ENCODE measurements at regions not wholly inside any gene's neighbourhood (a gene's known extent, or its start where the extent isn't known, plus 50 kb on each side); places are given as distances from the start of the nearest gene placed in this dataset.

DNA sequence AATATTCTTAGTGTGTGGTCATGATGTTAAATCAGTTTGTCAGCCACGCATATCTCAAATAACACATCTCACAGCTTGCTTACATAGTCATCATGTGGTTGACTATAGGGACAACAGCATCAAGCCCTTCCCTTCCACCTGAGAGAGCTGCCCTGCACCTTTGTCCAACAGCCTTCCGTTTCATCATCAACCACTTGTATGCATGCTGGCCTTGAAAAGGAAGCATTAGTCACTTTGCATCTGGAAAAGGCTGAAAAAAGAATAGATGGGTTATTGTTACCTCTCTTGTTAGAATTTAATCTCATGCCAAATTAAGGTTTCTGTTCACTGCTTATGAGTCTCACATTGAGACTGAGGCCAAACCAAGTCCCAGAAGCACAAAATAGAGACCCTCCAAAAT is 1586.5 kb upstream of the SEL1L start:
- no peak for TF ChIP-seq EZH2phosphoT487 (IDR thresholded peaks at IDR 0.05; ENCODE audit: borderline replicate concordance, low read depth, low read length)
- TF ChIP-seq, protein P1, sequence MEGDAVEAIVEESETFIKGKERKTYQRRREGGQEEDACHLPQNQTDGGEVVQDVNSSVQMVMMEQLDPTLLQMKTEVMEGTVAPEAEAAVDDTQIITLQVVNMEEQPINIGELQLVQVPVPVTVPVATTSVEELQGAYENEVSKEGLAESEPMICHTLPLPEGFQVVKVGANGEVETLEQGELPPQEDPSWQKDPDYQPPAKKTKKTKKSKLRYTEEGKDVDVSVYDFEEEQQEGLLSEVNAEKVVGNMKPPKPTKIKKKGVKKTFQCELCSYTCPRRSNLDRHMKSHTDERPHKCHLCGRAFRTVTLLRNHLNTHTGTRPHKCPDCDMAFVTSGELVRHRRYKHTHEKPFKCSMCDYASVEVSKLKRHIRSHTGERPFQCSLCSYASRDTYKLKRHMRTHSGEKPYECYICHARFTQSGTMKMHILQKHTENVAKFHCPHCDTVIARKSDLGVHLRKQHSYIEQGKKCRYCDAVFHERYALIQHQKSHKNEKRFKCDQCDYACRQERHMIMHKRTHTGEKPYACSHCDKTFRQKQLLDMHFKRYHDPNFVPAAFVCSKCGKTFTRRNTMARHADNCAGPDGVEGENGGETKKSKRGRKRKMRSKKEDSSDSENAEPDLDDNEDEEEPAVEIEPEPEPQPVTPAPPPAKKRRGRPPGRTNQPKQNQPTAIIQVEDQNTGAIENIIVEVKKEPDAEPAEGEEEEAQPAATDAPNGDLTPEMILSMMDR (conservative IDR thresholded peaks at IDR 0.05; ENCODE audit: low read length), result no peak
- BruUV-seq (replicated peaks), result no TSS peak
- intact Hi-C loops (cut with micrococcal nuclease; ENCODE audit: unreplicated experiment), result no loop called here
- Histone ChIP-seq H3K4me3 (ENCODE audit: low read depth, low read length, poor library complexity, severe bottlenecking) (no peak overlapping the region), H2AFZ (ENCODE audit: low read length) (no peak overlapping the region), H3K4me2 (ENCODE audit: low read length) (no peak overlapping the region), H4K20me1 (ENCODE audit: insufficient read depth, low read length) (no peaks in the 10 kb centered on the region), H3K27ac (ENCODE audit: low read depth, low read length, poor library complexity, severe bottlenecking) (no peak overlapping the region), H3K4me1 (ENCODE audit: insufficient read depth, low read length, poor library complexity, severe bottlenecking) (no peaks in the 10 kb centered on the region), H3K36me3 (ENCODE audit: insufficient read depth, low read length) (no peaks in the 10 kb centered on the region), H3K79me2 (ENCODE audit: insufficient read depth, low read depth, low read length) (no peaks in the 10 kb centered on the region), H3K9me3 (ENCODE audit: low read length) (no peaks in the 10 kb centered on the region), H3K9me2 (ENCODE audit: insufficient read depth, low read length) (no peaks in the 10 kb centered on the region)
- no peak for DNase-seq (ENCODE audit: low spot score)
- POLR2A ChIA-PET, result interaction anchor here (0.9 kb wide), 1 partner anchor 299 kb away, joined by 3 read pairs; no protein-coding TSS in a partner anchor
- CTCF ChIA-PET (ENCODE audit: unreplicated experiment), result no interaction called here

DNA sequence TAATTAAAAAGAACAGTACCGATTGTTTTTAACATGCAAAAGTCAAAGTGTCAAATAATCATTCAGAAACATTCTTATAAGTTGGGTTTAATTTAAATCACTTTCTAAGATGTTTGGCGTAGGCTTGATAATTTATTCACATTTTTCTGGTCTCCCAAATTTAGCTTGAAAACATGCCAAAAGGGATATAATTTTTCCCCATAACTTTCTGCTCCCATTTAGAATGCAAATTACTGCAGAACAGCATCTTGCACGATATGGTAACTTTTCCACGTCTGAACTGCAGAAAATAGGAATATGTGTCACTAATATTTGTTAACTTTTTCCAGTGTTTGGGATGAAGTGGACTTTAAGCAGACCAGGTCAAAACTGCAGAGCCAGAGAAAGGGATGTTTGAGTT is 1592.4 kb upstream of the SEL1L start:
- BruUV-seq (replicated peaks), result no TSS peak
- H4K20me1 ChIP-seq (ENCODE audit: insufficient read depth, low read length), result no peaks in the 10 kb centered on the region
- no peak overlapping the region for H3K4me2 ChIP-seq (ENCODE audit: low read length)
- no peak overlapping the region for H2AFZ ChIP-seq (ENCODE audit: low read length)
- no peak overlapping the region for H3K4me3 ChIP-seq (ENCODE audit: low read depth, low read length, poor library complexity, severe bottlenecking)
- POLR2A ChIA-PET, result interaction anchor here (1.1 kb wide), 1 partner anchor 21 kb away, joined by 4 read pairs; no protein-coding TSS in a partner anchor
- CTCF ChIA-PET (ENCODE audit: unreplicated experiment), result no interaction called here
- H3K79me2 ChIP-seq (ENCODE audit: insufficient read depth, low read depth, low read length), result no peaks in the 10 kb centered on the region
- H3K9me3 ChIP-seq (ENCODE audit: low read length), result no peaks in the 10 kb centered on the region
- no peaks in the 10 kb centered on the region for H3K9me2 ChIP-seq (ENCODE audit: insufficient read depth, low read length)
- H3K36me3 ChIP-seq (ENCODE audit: insufficient read depth, low read length), result no peaks in the 10 kb centered on the region
- no peak for TF ChIP-seq EZH2phosphoT487 (IDR thresholded peaks at IDR 0.05; ENCODE audit: borderline replicate concordance, low read depth, low read length)
- TF ChIP-seq, protein P1 (conservative IDR thresholded peaks at IDR 0.05; ENCODE audit: low read length), result no peak
- no peak for DNase-seq (ENCODE audit: low spot score)
- no peak overlapping the region for H3K27ac ChIP-seq (ENCODE audit: low read depth, low read length, poor library complexity, severe bottlenecking)
- intact Hi-C loops (cut with micrococcal nuclease; ENCODE audit: unreplicated experiment), result no loop called here
- no peaks in the 10 kb centered on the region for H3K4me1 ChIP-seq (ENCODE audit: insufficient read depth, low read length, poor library complexity, severe bottlenecking)

DNA sequence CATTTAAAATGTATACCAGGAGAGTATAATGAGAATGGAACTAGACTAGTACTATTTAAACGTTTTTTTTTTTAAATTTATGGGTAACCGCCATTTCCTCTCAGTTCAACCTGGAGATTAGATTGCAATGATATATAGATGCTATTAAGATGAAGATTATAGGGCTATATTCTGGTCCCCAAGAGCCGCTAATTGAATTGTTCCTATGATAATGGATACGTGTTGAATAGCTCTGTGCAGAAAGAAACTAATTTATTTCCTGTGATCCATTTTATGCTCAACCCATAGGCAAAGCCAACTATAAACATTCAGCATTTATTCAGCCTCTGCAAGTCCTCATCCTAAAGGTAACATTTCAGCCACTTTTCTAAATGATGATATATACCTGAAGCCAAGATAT is 1595.1 kb upstream of the SEL1L start:
- Histone ChIP-seq H2AFZ (ENCODE audit: low read length) (no peak overlapping the region), H3K4me1 (ENCODE audit: insufficient read depth, low read length, poor library complexity, severe bottlenecking) (no peaks in the 10 kb centered on the region), H3K9me2 (ENCODE audit: insufficient read depth, low read length) (no peaks in the 10 kb centered on the region), H3K79me2 (ENCODE audit: insufficient read depth, low read depth, low read length) (no peaks in the 10 kb centered on the region), H3K4me3 (ENCODE audit: low read depth, low read length, poor library complexity, severe bottlenecking) (no peak overlapping the region), H3K4me2 (ENCODE audit: low read length) (no peak overlapping the region), H3K27ac (ENCODE audit: low read depth, low read length, poor library complexity, severe bottlenecking) (no peak overlapping the region), H3K36me3 (ENCODE audit: insufficient read depth, low read length) (no peaks in the 10 kb centered on the region), H4K20me1 (ENCODE audit: insufficient read depth, low read length) (no peaks in the 10 kb centered on the region), H3K9me3 (ENCODE audit: low read length) (no peaks in the 10 kb centered on the region)
- no peak for DNase-seq (ENCODE audit: low spot score)
- no TSS peak for BruUV-seq (replicated peaks)
- intact Hi-C loops (cut with micrococcal nuclease; ENCODE audit: unreplicated experiment), result no loop called here
- ChIA-PET POLR2A (interaction anchor here (0.7 kb wide), 1 partner anchor 1807 kb away, joined by 3 read pairs; no protein-coding TSS in a partner anchor), CTCF (ENCODE audit: unreplicated experiment) (no interaction called here)
- TF ChIP-seq, protein P1 (conservative IDR thresholded peaks at IDR 0.05; ENCODE audit: low read length), result no peak
- no peak for TF ChIP-seq EZH2phosphoT487 (IDR thresholded peaks at IDR 0.05; ENCODE audit: borderline replicate concordance, low read depth, low read length)

Data from OCI-LY7 (cell line).